Lower lobe of right lung (tissue), 2 donors: ENCODE measurements at regions not wholly inside any gene's neighbourhood (a gene's known extent, or its start where the extent isn't known, plus 50 kb on each side); places are given as distances from the start of the nearest gene placed in this dataset.

Experiments used
- ATAC-seq, 2 donors: fragments of 200-7000 bp; cut with Tn5 transposase; one replicate each; pipeline ENCODE4 v1.9.1; 2020 to 2022; ENCODE audit warnings: mild to moderate bottlenecking in 2 of 2, moderate library complexity in 2 of 2
- DNase-seq: peaks from one replicate; pipeline ENCODE4 v3.0.0-alpha.2; 2020
- H3K27ac ChIP-seq: fragments of 200-600 bp; one replicate; pipeline ENCODE4 v1.8.0; 2022
- H3K27me3 ChIP-seq: fragments of 200-600 bp; one replicate; pipeline ENCODE4 v1.8.0; 2022; ENCODE audit warnings: low read depth
- H3K36me3 ChIP-seq: fragments of 200-600 bp; one replicate; pipeline ENCODE4 v1.8.0; 2022; ENCODE audit warnings: mild to moderate bottlenecking
- H3K4me1 ChIP-seq: fragments of 200-600 bp; one replicate; pipeline ENCODE4 v1.8.0; 2022
- H3K4me3 ChIP-seq: fragments of 200-600 bp; one replicate; pipeline ENCODE4 v1.8.0; 2022; ENCODE audit warnings: mild to moderate bottlenecking
- H3K9me3 ChIP-seq: fragments of 200-600 bp; one replicate; pipeline ENCODE4 v1.8.0; 2022
- CTCF ChIP-seq: fragments of 200-600 bp; IDR thresholded peaks from one replicate; pipeline ENCODE4 v1.8.0; 2022; ENCODE audit warnings: antibody characterized with exemption, mild to moderate bottlenecking
- intact Hi-C: fragments of 100-400 bp; cut with DNase I; formaldehyde crosslinking; loops from one replicate; pipeline ENCODE4 v1.11.0; 2022
- donor health status: DM: no; HTN: yes; CAD: no; lungs with severe emphysema.

GRCh38 chr2:44077942-44078511 is 82.2 kb upstream of the LRPPRC start:
- intact Hi-C loops = no loop called here
- Histone ChIP-seq H3K9me3 (no peaks in the 10 kb centered on the region), H3K27me3 (no peaks in the 10 kb centered on the region), H3K4me3 (no peak overlapping the region), H3K36me3 (no peaks in the 10 kb centered on the region), H3K27ac (no peak overlapping the region), H3K4me1 (no peaks in the 10 kb centered on the region)
- ATAC-seq (no peak), DNase-seq (no peak)
- TF ChIP-seq CTCF = no peak

- no peaks in the 10 kb centered on the region for H3K36me3 ChIP-seq
- H3K9me3 ChIP-seq = no peaks in the 10 kb centered on the region
- ATAC-seq (no peak), DNase-seq (no peak)
- no peak overlapping the region for H3K27ac ChIP-seq
- H3K27me3 ChIP-seq = no peaks in the 10 kb centered on the region
- H3K4me3 ChIP-seq = no peak overlapping the region
- intact Hi-C loops = no loop called here
- H3K4me1 ChIP-seq = no peaks in the 10 kb centered on the region
- TF ChIP-seq CTCF = no peak
Observed at GRCh38 chr2:44079686-44080085, 83.9 kb upstream of the LRPPRC start.

GRCh38 chr2:44083054-44083453 is 85.6 kb upstream of the PPM1B start:
- no peak for ATAC-seq
- intact Hi-C loops = no loop called here
- TF ChIP-seq CTCF = no peak
- Histone ChIP-seq H3K36me3 (no peaks in the 10 kb centered on the region), H3K27me3 (no peaks in the 10 kb centered on the region), H3K4me1 (peaks cover 8% of the 10 kb centered on the region), H3K9me3 (no peaks in the 10 kb centered on the region), H3K4me3 (no peak overlapping the region), H3K27ac (no peak overlapping the region)
- no peak for DNase-seq

GRCh38 chr2:44084850-44085249 is 83.8 kb upstream of the PPM1B start:
- Histone ChIP-seq H3K9me3 (no peaks in the 10 kb centered on the region), H3K4me3 (no peak overlapping the region), H3K27me3 (no peaks in the 10 kb centered on the region), H3K27ac (no peak overlapping the region), H3K36me3 (no peaks in the 10 kb centered on the region), H3K4me1 (peaks cover 8% of the 10 kb centered on the region)
- ATAC-seq (no peak), DNase-seq (no peak)
- intact Hi-C loops = no loop called here
- no peak for TF ChIP-seq CTCF

DNA sequence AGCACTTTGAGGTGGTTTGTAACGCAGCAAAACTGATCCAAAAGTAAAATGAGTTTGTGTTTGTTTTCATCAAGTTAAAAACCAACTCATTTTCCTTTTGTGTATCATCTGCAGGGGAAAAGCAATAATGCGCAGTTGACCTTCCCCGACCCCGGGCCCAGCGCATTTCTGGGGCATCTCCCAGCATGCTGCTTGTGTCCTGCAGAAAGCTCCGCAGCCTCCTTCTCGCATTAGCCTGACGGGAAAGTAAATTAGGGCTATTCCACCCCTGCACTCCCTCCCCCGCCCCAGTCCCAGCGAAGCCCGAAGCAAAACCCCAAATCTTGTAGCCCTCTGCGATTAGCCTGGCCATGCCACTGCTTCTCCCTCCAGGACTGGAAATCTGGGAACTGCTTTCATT is 82.0 kb upstream of the PPM1B start:
- Histone ChIP-seq H3K4me1 (peaks cover 8% of the 10 kb centered on the region), H3K9me3 (no peaks in the 10 kb centered on the region), H3K4me3 (peak overlapping the region; percentile 43), H3K27me3 (no peaks in the 10 kb centered on the region), H3K27ac (peak overlapping the region; percentile 7), H3K36me3 (no peaks in the 10 kb centered on the region)
- no peak for DNase-seq
- intact Hi-C loops = no loop called here
- no peak for ATAC-seq
- no peak for TF ChIP-seq CTCF
